ENCODE measurements at regions not wholly inside any gene's neighbourhood (a gene's known extent, or its start where the extent isn't known, plus 50 kb on each side); places are given as distances from the start of the nearest gene placed in this dataset.

DNA sequence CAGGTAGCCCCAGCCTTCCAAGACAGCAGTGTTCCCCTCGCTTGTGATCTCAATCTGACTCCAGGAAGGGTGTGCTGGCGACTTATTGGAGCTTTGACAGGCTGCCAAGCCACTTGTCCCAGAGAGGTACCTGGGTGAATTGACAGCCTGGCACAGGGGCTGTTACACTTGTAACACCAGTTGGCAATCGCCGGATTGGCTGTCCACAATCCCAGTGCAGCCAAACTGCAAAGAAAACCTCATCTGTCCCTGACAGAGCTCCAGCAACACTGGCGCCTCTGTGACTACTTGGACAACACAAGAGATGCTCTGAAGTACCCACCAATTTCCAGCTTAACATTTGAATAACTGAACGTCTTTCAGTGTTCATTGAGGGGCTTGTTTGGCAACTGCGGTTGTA lies 76.8 kb upstream of the PRPS1 start:
- Histone ChIP-seq H3K27me3 (ENCODE audit: insufficient read depth, low read length) (no peaks in the 10 kb centered on the region), H3K9me3 (ENCODE audit: low read length) (no peaks in the 10 kb centered on the region), H4K20me1 (ENCODE audit: insufficient read depth, low read length) (no peaks in the 10 kb centered on the region), H2AFZ (ENCODE audit: low read length) (no peak overlapping the region), H3K4me1 (ENCODE audit: insufficient read depth, low read length, severe bottlenecking) (no peaks in the 10 kb centered on the region), H3K36me3 (ENCODE audit: insufficient read depth, low read length) (no peaks in the 10 kb centered on the region), H3K79me2 (ENCODE audit: insufficient read depth, low read length) (no peaks in the 10 kb centered on the region), H3K9ac (ENCODE audit: low read length) (no peak overlapping the region), H3K4me2 (ENCODE audit: low read length) (no peak overlapping the region), H3K9me2 (ENCODE audit: low read depth, low read length) (no peaks in the 10 kb centered on the region), H3K4me3 (ENCODE audit: low read depth, low read length, poor library complexity, severe bottlenecking) (no peak overlapping the region), H3F3A (ENCODE audit: insufficient read depth, low read length) (no peaks in the 10 kb centered on the region), H3K27ac (ENCODE audit: low read depth, low read length, poor library complexity, severe bottlenecking) (no peak overlapping the region)
- TF ChIP-seq EZH2 (IDR thresholded peaks at IDR 0.05; ENCODE audit: borderline replicate concordance, low read length): no peak
- TF ChIP-seq, protein P1, sequence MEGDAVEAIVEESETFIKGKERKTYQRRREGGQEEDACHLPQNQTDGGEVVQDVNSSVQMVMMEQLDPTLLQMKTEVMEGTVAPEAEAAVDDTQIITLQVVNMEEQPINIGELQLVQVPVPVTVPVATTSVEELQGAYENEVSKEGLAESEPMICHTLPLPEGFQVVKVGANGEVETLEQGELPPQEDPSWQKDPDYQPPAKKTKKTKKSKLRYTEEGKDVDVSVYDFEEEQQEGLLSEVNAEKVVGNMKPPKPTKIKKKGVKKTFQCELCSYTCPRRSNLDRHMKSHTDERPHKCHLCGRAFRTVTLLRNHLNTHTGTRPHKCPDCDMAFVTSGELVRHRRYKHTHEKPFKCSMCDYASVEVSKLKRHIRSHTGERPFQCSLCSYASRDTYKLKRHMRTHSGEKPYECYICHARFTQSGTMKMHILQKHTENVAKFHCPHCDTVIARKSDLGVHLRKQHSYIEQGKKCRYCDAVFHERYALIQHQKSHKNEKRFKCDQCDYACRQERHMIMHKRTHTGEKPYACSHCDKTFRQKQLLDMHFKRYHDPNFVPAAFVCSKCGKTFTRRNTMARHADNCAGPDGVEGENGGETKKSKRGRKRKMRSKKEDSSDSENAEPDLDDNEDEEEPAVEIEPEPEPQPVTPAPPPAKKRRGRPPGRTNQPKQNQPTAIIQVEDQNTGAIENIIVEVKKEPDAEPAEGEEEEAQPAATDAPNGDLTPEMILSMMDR (IDR thresholded peaks at IDR 0.05; ENCODE audit: low read length): no peak

DNA sequence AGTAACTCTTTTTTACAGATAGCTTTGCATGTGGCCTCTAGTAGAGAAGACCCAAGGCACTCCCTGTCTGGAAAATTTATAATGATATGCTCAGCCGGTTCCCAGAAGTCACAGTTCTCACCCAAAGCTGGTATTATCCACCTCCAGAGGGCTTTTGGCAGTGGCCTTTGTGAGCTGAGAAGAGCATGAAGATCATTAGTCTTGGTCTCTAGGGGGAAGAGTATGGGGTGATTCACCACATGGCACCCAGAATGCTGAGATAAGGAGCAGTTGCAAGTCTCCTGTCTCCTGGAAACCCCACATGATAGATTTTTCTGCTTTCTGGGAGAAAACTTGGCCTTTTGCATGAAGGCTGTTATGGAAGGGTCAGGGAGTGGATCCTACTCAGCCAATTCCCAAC lies 75.4 kb upstream of the PRPS1 start:
- H3K79me2 ChIP-seq (ENCODE audit: insufficient read depth, low read length): no peaks in the 10 kb centered on the region
- H2AFZ ChIP-seq (ENCODE audit: low read length): no peak overlapping the region
- no peaks in the 10 kb centered on the region for H3K9me3 ChIP-seq (ENCODE audit: low read length)
- H3K9me2 ChIP-seq (ENCODE audit: low read depth, low read length): no peaks in the 10 kb centered on the region
- no peak overlapping the region for H3K4me2 ChIP-seq (ENCODE audit: low read length)
- no peaks in the 10 kb centered on the region for H4K20me1 ChIP-seq (ENCODE audit: insufficient read depth, low read length)
- H3K27ac ChIP-seq (ENCODE audit: low read depth, low read length, poor library complexity, severe bottlenecking): no peak overlapping the region
- TF ChIP-seq, protein P1 (IDR thresholded peaks at IDR 0.05; ENCODE audit: low read length): no peak
- TF ChIP-seq EZH2 (IDR thresholded peaks at IDR 0.05; ENCODE audit: borderline replicate concordance, low read length): no peak
- H3K36me3 ChIP-seq (ENCODE audit: insufficient read depth, low read length): no peaks in the 10 kb centered on the region
- no peak overlapping the region for H3K4me3 ChIP-seq (ENCODE audit: low read depth, low read length, poor library complexity, severe bottlenecking)
- no peaks in the 10 kb centered on the region for H3K27me3 ChIP-seq (ENCODE audit: insufficient read depth, low read length)
- H3K9ac ChIP-seq (ENCODE audit: low read length): no peak overlapping the region
- no peaks in the 10 kb centered on the region for H3F3A ChIP-seq (ENCODE audit: insufficient read depth, low read length)
- H3K4me1 ChIP-seq (ENCODE audit: insufficient read depth, low read length, severe bottlenecking): no peaks in the 10 kb centered on the region

DNA sequence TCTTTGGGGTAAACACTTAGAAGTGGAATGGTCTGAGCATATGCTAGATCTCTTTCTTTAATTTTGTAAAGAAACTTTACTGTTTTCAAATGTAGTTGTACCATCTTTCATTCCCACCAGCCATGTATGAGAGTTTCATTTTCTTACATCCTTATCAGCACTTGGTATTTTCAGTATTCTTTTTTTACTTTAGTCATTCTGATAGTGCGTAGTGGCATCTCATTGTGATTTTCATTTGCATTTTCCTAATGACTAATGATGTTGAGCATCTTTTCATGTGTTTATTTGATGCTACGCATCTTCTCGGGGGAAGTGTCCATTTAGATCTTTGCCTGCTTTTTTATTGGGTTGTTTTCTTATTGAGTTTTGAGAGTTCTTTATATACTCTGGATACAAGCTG lies 71.3 kb upstream of the PRPS1 start:
- Histone ChIP-seq H3K4me1 (ENCODE audit: insufficient read depth, low read length, severe bottlenecking) (no peaks in the 10 kb centered on the region), H2AFZ (ENCODE audit: low read length) (no peak overlapping the region), H3K79me2 (ENCODE audit: insufficient read depth, low read length) (no peaks in the 10 kb centered on the region), H3K4me3 (ENCODE audit: low read depth, low read length, poor library complexity, severe bottlenecking) (no peak overlapping the region), H3K27ac (ENCODE audit: low read depth, low read length, poor library complexity, severe bottlenecking) (no peak overlapping the region), H3K27me3 (ENCODE audit: insufficient read depth, low read length) (no peaks in the 10 kb centered on the region), H3K36me3 (ENCODE audit: insufficient read depth, low read length) (no peaks in the 10 kb centered on the region), H3K9me2 (ENCODE audit: low read depth, low read length) (no peaks in the 10 kb centered on the region), H4K20me1 (ENCODE audit: insufficient read depth, low read length) (no peaks in the 10 kb centered on the region), H3K9me3 (ENCODE audit: low read length) (no peaks in the 10 kb centered on the region), H3K9ac (ENCODE audit: low read length) (no peak overlapping the region), H3F3A (ENCODE audit: insufficient read depth, low read length) (no peaks in the 10 kb centered on the region), H3K4me2 (ENCODE audit: low read length) (no peak overlapping the region)
- TF ChIP-seq EZH2 (IDR thresholded peaks at IDR 0.05; ENCODE audit: borderline replicate concordance, low read length): no peak
- TF ChIP-seq, protein P1 (IDR thresholded peaks at IDR 0.05; ENCODE audit: low read length): no peak

Measured in OCI-LY1 (cell line).